CD1c-positive myeloid dendritic cell (primary cell): ENCODE measurements at regions not wholly inside any gene's neighbourhood (a gene's known extent, or its start where the extent isn't known, plus 50 kb on each side); places are given as distances from the start of the nearest gene placed in this dataset.

Experiments used
- DNase-seq: peaks from one replicate; pipeline ENCODE4 v3.0.0-alpha.2; 2016; ENCODE audit errors: extremely low spot score

DNA sequence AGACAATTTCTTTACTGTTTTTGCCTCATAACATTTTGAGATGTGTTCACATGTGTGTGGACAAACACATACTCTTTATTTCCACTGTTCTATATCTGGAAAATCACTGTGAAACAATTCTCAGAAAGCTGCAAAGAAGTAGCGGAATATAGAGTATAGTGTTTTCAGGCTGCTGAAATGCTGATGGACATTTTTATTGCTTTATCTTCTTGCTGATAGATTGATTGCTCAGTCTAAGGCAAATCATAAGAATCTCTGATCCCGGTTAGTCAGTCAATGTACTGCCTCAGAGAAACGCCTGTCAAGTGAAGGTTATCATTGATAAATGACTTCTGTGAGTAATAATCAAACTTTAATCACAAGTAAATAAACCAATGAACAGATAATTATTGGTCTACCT, 364.9 kb upstream of the CTNND2 start:
- no peak for DNase-seq

DNA sequence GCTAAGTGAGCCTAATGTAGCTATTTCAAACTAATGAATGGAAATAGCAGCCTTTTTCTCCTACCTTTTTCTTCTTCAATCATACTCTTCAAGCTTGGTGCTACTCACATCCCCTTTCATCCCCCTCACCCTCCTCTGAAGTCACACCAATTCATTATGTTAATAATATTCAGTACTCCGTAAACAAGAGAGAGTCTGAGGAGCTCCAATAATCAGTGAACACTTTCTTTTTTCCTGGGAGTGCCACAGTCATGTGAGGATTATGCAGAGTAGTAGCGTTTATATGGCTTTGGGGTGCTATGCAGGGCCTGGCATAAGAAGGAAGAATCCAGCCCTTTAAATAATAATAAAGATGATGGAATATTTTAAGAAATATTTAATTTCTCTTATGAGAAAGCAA, 354.3 kb upstream of the CTNND2 start:
- DNase-seq = no peak

DNA sequence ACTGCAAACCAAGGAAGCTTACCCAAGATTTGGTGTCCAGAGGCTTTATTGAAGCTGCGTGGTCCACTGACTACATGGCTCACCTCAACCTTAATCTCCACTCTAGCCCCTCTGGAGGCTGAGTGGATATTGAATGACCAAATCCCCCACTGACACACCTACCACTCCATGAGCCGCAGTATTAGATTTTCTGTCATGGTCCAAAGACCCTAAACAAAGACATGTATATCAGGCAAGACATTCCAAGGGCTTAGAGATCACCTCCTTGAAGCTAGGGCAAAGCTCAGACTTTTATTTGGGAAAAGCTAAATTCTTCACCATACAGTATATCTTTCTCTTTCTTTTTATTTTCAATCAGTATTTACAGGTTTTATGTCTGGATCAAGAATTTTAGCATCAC, 346.2 kb upstream of the CTNND2 start:
- no peak for DNase-seq

DNA sequence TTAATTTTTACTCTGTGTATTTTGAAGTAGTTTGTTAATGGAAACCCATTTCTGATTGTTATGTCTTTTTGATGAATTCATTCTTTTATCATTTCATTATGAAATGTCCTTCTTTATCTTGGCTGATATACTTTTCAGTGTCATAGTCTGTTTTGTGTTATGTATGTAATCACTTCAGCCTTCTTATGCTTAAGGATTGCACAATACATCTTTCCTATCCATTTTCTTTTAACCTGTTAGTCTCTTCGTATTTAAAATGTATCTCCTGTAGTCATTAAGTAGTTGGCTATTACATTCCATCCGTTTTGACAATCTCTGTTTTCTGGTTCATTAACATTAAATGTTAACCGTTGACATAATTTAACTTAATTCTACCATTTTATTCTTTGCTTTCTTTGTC, 344.6 kb upstream of the CTNND2 start:
- DNase-seq = no peak

DNA sequence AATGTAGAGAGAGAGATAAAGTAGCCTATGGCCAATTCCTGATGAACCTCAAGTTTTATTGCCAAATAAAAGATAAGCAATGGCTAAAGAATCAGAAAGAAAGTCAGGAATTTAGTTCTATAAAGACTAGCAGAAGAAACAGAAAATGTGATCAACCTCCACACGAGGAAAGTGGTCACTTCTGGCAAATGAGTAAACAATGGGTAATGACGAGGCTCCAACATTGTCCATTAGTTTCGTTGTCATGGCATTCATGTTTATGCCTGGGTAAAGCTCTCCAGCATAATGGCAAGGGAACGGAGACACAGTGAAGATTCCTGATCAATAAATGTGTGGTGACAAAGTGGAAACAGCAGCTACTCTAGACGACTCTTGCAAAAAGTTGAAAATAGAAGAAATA, 341.8 kb upstream of the CTNND2 start:
- no peak for DNase-seq

DNA sequence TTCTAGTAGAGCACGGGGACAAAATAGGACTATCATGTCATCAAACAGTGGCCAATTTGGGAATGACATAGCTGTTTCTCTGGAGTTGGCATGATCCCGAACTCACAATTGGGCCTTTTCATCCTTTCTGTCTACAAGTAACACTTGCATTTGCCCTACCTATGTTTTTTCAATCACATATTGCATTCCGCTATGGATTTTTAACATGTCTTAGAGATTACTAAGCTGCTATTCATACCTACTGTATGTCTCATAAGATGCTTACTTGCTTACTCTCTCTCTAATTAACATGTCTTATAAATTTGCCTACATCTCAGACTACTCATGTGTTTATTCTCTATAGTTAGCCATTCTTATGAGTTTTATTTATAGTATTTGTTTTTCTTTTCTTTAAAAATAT, 341.2 kb upstream of the CTNND2 start:
- no peak for DNase-seq

DNA sequence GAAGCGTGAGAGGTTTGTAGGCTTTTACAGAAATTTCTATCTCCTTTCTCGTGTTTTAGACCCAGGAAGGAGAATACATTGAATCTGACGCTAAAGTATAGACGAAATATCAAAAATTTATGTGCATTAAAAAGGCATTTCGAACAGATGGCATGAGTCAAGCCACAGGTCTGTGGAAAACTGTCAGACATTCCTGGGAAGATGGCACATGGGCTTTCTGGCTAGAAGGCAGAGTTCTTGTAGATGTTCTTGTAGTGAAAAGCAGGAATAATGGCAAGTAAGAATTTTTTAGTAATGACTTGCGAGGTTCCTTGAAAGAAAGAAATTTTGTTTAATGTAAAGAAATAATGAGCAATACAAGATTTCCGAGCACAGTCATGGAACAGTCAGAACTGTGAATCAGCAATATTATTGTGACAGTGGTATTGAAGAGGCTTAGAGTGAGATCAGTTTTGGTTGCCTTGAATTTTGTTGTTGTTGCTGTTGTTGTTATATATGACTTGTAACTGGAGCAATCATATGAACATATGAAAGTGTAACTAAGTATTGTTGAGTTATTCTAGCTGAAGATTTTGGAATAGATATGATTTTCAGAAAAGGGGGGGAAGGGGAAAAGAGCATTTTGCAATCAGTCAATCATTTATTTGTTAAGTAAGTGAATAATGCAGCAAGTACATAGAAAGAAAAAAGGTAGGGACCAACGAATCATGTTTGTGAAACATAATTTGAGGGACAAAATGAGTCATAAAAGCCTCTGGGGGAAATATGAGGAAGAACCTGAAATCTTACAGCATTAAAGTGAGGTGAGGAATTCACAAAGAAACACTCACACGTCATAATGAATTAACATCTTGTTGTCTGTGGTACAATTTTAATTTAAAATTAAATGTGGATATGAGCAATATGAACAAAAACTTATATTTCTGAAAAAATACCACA, 339.0 kb upstream of the CTNND2 start:
- DNase-seq = no peak

DNA sequence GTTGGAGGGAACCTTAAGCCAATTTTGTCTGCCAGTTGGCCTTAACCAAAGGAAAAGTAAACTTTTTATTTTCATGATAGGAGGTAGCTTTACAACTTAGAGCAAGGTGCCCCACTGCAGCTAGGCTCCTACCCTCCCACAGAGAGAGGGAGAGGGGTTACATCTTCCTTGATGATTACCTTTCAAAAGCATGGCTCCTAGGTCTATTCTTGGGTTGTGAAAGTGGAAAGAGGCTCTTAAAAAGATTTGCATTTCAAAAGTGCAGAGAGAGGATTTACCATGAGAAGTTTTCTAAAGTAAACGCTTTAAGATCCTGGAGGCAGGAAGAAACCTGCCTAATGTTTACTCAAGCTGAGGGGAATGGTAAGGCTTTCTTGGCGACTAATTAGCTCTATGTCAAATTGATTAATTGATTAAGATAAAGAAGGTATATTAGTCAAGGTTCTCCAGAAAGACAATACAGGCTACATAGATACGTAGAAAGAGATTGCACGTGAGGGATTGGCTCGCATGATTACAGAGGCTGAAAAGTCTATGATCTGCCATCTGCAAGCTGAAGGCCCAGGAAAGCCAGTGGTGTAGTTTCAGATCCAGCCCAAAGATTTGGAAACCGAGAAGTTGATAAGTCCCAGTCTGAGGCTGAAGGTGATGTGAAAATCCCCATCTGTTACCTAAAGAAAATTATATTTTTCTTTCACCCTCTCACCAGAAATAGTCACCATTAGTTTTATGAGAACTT, 333.8 kb upstream of the CTNND2 start:
- DNase-seq = no peak

DNA sequence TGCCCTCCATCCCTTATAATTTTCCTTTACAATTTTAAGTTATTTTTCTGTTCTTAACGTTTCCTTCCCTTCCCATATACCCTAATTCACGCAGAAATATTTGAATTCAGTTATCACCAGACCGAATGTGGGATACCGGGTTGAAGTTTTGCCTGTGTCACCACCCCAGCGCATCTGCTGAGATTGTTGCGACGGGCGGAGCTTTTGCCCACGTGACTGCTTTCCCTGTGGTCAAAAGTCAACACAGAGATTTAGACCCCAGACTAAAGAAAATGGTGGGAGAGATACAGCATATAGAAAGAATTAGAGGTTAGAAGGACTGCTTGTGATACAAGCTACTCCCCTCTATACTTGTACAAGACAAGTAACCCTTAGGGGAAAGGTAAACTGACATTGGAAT, 326.4 kb upstream of the CTNND2 start:
- no peak for DNase-seq

DNA sequence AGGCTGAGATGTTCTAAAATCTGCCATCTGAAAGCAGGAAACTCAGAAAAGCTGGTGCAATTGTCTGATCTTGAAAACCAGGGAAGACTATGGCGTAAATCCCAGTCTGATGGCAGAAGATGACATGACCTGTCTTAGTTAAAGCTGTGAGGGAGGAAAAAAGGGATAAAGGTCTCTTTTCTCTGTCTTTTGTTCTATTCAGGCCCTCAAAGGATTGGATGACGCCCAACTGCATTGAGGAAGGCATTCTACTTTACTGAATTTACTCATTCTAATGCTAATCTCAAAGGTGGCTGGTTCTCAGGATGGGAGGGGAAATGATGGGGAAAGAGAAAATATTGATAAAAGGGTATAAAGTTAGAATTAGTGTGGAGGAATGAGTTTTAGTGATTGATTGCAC, 312.8 kb upstream of the CTNND2 start:
- no peak for DNase-seq

DNA sequence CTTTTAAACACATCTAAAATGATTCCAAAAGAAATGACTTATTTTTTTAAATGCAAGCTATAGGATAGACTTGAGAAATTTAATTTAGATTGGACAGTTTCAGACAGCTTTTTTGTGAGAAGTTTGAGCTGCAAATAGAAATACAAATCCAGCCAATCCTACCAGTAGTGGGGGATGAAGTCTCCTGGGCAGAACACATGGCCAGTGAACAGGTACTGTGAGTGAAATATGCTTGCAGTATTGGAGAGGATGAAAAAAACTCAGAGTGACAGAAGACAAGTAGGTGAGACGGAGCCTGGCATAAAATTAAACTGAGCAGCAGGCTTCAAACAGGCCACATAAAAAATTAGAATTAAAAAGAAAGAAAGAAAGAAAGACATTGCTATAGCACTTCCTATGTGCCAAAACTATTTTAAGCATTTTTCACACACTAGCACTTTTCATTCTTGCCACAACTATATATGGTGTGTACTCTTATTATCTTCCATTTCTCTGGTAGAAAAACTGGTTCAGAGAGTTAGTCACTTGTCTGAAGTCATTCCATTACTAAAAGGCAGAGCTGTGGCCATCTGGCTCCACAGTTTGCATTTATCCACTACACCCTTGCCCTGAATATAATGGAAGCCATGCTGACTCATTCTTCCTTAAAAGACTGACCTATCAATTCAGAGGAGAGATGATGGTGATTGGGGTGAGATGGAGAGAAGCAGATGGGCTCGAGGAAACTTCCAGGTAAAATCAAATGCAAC, 310.2 kb upstream of the CTNND2 start:
- no peak for DNase-seq

DNA sequence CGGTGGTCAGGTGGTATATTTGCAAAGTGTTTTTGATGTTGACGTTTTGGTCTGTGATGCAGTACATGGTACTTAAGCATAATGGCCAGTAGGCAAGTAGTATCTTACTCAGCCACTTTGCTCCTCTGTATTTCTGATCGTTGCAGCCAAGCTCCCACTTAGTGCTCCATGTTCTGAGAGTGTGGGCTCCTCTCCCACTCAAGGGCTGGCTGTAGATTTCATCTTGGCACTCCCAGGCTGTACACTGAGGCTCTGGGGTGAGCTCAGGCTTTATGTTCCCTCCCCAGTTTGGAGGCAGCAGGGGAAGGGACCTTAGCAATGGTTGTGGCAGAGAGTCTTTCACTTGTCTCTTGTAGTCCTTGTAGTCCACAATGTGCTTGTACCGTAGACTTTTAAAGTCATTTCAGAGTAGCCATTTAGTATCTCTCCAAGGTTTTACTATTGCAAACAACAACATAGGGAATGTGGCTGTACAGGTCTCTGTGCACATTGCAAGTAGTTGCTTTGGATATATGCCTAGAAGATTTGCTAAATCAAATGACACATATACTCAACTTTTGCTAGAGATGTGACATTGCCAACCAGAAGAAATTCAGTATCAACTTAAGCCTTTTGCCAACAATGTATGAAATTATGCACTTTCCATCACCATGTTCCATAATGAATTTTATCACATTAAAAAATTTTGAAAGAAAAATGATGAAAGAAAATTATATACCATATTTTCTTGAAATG, 304.3 kb upstream of the CTNND2 start:
- no peak for DNase-seq

DNA sequence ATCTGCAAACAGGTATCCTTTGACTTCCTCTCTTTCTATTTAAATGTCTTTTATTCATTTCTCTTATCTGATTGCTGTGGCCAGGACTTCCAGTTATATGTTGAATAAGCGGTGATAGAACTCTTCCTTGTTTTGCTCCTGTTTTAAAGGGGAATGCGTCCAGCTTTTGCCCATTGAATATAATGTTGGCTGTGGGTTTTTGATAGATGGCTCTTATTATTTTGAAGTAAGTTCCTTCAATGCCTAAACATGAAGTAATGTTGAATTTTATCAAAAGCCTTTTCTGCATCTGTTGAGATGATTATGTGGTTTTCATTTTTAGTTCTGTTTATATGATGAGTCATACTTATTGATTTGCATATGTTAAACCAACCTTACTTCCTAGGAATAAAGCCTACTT, 300.5 kb upstream of the CTNND2 start:
- no peak for DNase-seq

DNA sequence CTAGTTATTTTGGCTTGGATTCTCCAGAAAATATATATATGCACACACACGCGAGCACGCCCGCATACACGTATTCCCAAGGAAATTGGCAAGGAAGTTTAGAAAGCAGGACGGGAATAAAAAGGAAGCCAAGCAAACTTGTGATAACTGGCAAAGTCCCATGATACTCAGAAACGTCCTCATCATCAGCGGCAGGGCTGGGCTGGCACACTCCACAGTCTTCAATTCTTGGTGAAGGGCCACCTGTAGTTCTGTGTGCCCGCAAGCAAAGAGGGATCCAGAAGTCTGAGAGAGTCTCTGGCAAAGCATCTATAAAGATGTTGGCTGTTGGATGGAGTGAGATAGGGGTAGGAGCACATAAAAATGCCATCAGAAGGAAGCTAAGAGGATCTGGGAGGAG, 289.3 kb upstream of the CTNND2 start:
- DNase-seq = no peak

DNA sequence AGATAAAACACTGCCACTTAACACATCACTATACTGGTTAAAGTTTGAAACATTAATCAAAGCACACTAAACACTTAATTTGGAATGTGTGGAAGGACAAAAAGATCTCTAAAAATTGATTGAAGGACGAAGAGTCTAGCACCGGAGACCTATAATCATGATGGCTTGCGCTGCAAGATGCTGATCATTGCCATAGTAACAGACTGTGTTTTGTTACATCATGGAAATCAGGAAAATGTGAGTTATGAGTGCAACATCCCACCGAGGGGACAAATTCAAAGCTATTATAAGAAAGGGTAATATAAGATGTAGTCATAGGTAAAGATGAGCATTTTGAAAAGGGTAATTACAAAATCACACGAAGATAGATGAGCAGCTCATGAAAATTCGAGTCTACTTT, 278.8 kb upstream of the CTNND2 start:
- no peak for DNase-seq

DNA sequence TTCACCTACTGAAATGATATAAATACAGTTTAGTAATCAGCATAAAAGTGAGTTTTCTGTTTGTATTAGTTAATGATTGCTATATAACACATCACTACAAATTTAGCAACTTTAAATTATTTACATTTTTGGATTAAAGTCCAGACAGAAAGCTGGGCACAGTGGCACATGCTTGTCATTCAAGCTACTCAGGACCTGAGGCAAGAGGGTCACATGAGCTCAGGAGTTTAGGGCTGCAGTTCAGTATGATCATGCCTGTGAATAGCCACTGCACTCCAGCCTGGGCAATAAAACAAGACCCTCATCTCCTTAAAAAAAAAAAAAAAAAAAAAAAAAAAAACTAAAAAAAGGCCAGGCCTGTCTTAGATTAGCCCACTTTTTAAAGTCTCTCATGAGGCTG, 273.6 kb upstream of the CTNND2 start:
- no peak for DNase-seq

DNA sequence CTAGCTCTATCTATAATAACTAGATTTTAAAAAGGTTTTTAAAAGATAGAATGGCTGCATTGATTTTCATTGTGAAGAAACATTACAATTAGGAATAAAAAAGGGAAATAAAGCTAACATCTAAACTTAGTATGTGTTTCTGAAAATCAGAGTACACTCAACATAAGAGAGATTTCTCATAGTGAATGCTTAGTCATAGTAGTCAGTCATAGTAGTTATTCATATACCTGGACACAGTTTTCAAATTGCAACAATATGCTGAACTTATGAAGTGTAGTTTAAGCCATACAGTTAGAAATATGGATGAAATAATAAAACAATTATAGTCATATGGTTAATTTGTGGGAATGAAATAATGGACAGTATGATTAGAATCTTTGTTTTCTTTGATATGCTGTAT, 273.0 kb upstream of the CTNND2 start:
- DNase-seq = no peak

DNA sequence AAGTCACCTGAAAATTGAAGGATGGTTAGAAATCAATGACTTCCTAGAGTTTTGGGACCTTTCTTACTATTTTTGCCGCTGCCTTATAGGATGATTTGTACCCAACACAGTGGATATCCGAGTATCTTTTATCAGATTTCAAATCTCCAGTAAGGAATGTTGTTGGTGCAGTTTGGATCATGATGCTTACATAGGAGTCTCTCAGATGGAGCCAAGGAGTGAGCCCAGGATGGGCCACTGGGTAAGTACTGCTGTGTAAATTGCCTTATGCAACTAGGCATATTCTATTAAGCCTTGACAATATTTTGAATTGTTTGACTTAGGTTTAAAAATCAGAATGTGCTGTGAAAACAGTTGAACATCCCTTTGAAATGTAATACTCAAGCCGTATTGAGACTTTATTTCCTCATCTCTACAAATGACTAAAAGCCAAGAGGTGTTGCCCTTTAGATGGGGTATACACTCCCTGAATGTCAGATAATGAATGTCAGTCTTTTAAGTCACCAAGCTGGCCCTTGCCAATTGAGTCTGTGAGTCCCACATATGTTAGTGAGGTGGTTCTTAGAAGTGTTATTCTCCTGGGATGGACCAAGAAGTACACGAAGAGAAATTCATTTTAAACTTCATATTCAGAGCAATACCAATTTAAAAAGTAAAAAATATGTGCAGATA, 271.8 kb upstream of the CTNND2 start:
- DNase-seq = no peak

DNA sequence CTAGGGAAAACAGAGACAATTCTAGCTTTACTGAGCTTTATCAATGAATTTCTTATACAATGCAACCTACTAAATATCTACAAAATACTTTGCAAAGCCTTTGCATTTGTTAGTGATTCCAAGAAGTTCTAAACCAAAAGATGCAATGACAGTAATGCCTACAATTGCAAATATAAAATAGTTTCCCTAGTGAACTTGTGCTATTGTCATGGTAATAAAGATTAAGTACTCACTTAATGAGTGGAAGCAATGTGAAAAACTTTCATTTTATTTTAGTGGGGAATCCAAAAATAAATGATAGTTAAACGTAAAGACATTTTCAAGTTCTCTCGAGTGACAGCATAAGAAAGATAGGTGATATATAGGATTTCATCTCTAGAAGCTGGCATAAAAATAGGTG, 270.5 kb upstream of the CTNND2 start:
- no peak for DNase-seq

DNA sequence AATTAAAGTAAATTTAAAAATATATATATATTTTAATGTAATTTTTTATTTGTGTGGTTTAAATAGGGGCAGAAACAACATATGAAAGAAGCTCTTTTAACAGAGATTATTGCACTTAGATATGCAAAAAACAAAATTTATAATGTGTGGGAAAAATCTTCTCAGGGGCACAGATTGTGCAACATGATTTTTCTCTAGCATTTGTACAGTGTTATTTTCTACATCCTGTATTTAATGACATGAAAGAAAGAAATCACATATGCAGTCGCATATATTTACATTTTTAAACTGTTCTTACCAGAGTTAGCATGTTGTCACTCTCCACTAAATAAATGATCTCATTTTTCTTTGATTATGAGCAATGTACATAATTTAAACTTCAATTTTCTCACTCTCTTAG, 265.3 kb upstream of the CTNND2 start:
- DNase-seq = no peak

DNA sequence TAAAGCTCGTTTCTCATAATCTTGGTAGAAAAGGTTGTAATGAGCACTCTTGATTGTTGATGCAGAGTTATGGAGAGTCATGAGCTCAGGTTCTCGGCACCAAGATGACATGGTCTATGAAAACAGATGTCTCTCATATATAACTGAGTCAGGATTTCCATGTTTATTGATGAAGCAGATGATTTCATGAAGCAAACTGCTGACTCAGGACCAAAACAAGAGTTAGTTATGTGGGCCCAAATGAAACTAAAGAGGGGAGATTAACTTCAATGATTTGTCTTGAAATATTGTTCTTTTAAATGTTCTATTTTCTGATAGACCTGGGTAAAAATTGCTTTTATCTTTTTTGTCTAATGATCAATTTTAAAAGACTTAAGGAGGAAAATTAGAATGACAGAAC, 258.6 kb upstream of the CTNND2 start:
- DNase-seq = no peak
